ENCODE measurements at regions not wholly inside any gene's neighbourhood (a gene's known extent, or its start where the extent isn't known, plus 50 kb on each side); places are given as distances from the start of the nearest gene placed in this dataset.

- TF ChIP-seq CTCF (conservative IDR thresholded peaks at IDR 0.05) (no peak), ZFX (IDR thresholded peaks at IDR 0.05) (no peak)
Observed at GRCh38 chr1:8251635-8252034, 66.3 kb upstream of the SLC45A1 start.
